ENCODE measurements at regions not wholly inside any gene's neighbourhood (a gene's known extent, or its start where the extent isn't known, plus 50 kb on each side); places are given as distances from the start of the nearest gene placed in this dataset.

DNA sequence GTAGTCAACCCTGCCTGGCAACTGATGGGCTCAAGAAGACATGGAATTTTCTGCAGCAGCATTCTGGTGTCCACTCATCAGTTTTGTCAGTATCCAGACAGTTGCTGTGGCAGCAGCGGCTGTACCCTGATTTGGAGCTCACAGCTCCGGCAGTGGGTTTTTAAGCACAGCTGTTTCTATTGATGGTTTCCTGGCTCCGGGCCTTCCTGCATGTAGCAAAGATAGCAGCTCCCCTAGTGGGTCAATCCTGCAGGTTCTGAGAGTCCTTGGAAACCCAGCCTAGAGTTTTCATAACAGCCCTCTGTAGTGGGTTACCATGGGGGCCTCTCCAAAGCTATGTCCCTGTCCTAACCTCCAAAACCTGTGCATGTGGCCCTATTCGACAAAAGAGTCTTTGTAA is 84.0 kb upstream of the ATP6AP2 start:
- Histone ChIP-seq H3K79me1 (ENCODE audit: low read length) (no peaks in the 10 kb centered on the region), H2BK120ac (ENCODE audit: low read depth, low read length) (no peak overlapping the region), H3K18ac (ENCODE audit: low read length) (no peak overlapping the region), H3K4me1 (ENCODE audit: control insufficient read depth, low read depth, low read length) (no peaks in the 10 kb centered on the region), H4K5ac (ENCODE audit: low read length) (no peak overlapping the region), H3K4ac (ENCODE audit: low read depth, low read length) (no peak overlapping the region), H3K4me3 (ENCODE audit: low read length) (no peak overlapping the region), H4K8ac (ENCODE audit: low read depth, low read length) (no peak overlapping the region), H3K27me3 (ENCODE audit: insufficient read depth, low read length, poor library complexity) (no peaks in the 10 kb centered on the region), H3K79me2 (ENCODE audit: control insufficient read depth, insufficient read depth, low read length) (no peaks in the 10 kb centered on the region), H3K27ac (ENCODE audit: low read depth, low read length) (no peak overlapping the region), H2AK5ac (ENCODE audit: low read length) (no peak overlapping the region), H3K4me2 (ENCODE audit: low read length) (no peak overlapping the region), H3K23ac (ENCODE audit: low read length) (no peak overlapping the region), H3K9ac (ENCODE audit: low read length) (no peak overlapping the region), H2BK15ac (replicated peaks; ENCODE audit: low read depth) (no peak overlapping the region), H3K36me3 (ENCODE audit: control insufficient read depth, insufficient read depth, low read length) (no peaks in the 10 kb centered on the region), H2BK5ac (ENCODE audit: low read length) (no peak overlapping the region), H3K56ac (ENCODE audit: low read length) (no peak overlapping the region)
- WGBS (ENCODE audit: extremely low coverage, insufficient coverage, low lambda C conversion rate): no CpG with 5 or more reads among the region's 4 CpGs
- DNase-seq: peak; percentile 74

DNA sequence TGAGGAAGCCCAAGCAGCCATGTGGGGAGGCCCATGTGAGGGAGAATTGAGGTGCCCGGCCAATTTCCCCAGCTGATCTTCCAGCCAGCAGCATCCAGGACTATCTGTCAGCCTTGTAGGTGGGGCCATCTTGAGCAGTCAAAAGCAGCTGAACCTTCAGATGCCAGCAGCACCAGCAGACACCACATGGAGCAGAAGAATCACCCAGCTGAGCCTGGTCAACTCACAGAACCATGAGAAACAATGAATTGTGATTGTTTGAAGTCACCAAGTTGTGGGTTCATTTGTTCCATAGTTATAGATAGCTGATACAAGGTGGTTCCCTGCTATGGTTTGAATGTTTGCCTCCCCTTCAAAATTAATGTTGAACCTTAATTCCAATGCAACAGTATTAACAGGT is 85.1 kb upstream of the ATP6AP2 start:
- Histone ChIP-seq H3K27ac (ENCODE audit: low read depth, low read length) (no peak overlapping the region), H3K4me3 (ENCODE audit: low read length) (no peak overlapping the region), H4K5ac (ENCODE audit: low read length) (no peak overlapping the region), H3K36me3 (ENCODE audit: control insufficient read depth, insufficient read depth, low read length) (no peaks in the 10 kb centered on the region), H3K9ac (ENCODE audit: low read length) (no peak overlapping the region), H3K4me2 (ENCODE audit: low read length) (no peak overlapping the region), H3K23ac (ENCODE audit: low read length) (no peak overlapping the region), H3K79me1 (ENCODE audit: low read length) (no peaks in the 10 kb centered on the region), H2AK5ac (ENCODE audit: low read length) (no peak overlapping the region), H4K8ac (ENCODE audit: low read depth, low read length) (no peak overlapping the region), H3K18ac (ENCODE audit: low read length) (no peak overlapping the region), H3K4me1 (ENCODE audit: control insufficient read depth, low read depth, low read length) (no peaks in the 10 kb centered on the region), H3K56ac (ENCODE audit: low read length) (no peak overlapping the region), H3K27me3 (ENCODE audit: insufficient read depth, low read length, poor library complexity) (no peaks in the 10 kb centered on the region), H2BK120ac (ENCODE audit: low read depth, low read length) (no peak overlapping the region), H3K79me2 (ENCODE audit: control insufficient read depth, insufficient read depth, low read length) (no peaks in the 10 kb centered on the region), H2BK5ac (ENCODE audit: low read length) (no peak overlapping the region), H2BK15ac (replicated peaks; ENCODE audit: low read depth) (no peak overlapping the region), H3K4ac (ENCODE audit: low read depth, low read length) (no peak overlapping the region)
- DNase-seq: no peak
- no CpG with 5 or more reads among the region's 1 CpG for WGBS (ENCODE audit: extremely low coverage, insufficient coverage, low lambda C conversion rate)

DNA sequence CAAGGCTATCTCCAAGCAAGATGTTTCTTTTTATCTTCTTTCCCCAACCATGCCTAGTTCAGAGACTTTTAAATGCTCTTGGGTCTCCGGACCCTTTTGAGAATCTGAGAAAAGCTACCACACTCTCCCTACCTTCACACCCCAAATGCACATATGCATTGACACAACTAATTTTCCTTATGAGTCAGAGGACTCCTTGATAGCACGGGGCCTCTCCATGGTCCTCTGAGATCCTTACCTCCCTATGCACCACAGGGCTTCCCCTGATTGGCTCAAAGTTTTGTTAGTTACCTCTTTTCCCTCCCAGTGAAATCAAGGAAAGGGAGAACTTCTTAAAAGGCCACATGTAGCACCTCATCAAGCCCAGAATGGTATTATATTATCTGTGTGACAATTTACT is 86.8 kb upstream of the ATP6AP2 start:
- Histone ChIP-seq H2BK120ac (ENCODE audit: low read depth, low read length) (no peak overlapping the region), H3K4ac (ENCODE audit: low read depth, low read length) (no peak overlapping the region), H3K27ac (ENCODE audit: low read depth, low read length) (no peak overlapping the region), H2AK5ac (ENCODE audit: low read length) (no peak overlapping the region), H2BK5ac (ENCODE audit: low read length) (no peak overlapping the region), H3K9ac (ENCODE audit: low read length) (no peak overlapping the region), H3K4me2 (ENCODE audit: low read length) (no peak overlapping the region), H3K4me3 (ENCODE audit: low read length) (no peak overlapping the region), H3K23ac (ENCODE audit: low read length) (no peak overlapping the region), H2BK15ac (replicated peaks; ENCODE audit: low read depth) (no peak overlapping the region), H3K56ac (ENCODE audit: low read length) (no peak overlapping the region), H3K79me2 (ENCODE audit: control insufficient read depth, insufficient read depth, low read length) (no peaks in the 10 kb centered on the region), H3K27me3 (ENCODE audit: insufficient read depth, low read length, poor library complexity) (no peaks in the 10 kb centered on the region), H3K36me3 (ENCODE audit: control insufficient read depth, insufficient read depth, low read length) (no peaks in the 10 kb centered on the region), H4K5ac (ENCODE audit: low read length) (no peak overlapping the region), H3K18ac (ENCODE audit: low read length) (no peak overlapping the region), H3K79me1 (ENCODE audit: low read length) (no peaks in the 10 kb centered on the region), H3K4me1 (ENCODE audit: control insufficient read depth, low read depth, low read length) (no peaks in the 10 kb centered on the region), H4K8ac (ENCODE audit: low read depth, low read length) (no peak overlapping the region)
- DNase-seq: peak; percentile 14
- WGBS (ENCODE audit: extremely low coverage, insufficient coverage, low lambda C conversion rate): no CpG with 5 or more reads among the region's 2 CpGs

DNA sequence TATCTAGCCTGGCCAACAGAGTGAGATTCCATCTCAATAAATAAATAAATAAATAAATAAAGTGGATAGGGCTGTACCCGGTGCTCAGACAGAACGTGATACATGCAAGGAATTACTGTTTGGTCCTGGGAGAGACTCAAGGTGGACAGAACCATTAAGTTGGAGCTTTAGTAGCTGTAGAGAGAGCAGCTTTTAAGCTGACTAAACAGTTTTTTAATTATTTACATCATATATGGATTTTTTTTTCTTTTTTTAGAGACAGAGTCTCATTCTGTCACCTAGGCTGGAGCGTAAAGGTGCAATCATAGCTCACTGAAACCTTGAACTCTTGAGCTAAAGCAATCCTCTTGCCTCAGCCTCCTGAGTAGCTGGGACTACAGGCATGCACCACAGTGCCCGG is 92.5 kb upstream of the ATP6AP2 start:
- Histone ChIP-seq H2BK120ac (ENCODE audit: low read depth, low read length) (no peak overlapping the region), H3K36me3 (ENCODE audit: control insufficient read depth, insufficient read depth, low read length) (no peaks in the 10 kb centered on the region), H3K4me1 (ENCODE audit: control insufficient read depth, low read depth, low read length) (no peaks in the 10 kb centered on the region), H3K4me2 (ENCODE audit: low read length) (no peak overlapping the region), H3K18ac (ENCODE audit: low read length) (no peak overlapping the region), H3K56ac (ENCODE audit: low read length) (no peak overlapping the region), H3K9ac (ENCODE audit: low read length) (no peak overlapping the region), H4K8ac (ENCODE audit: low read depth, low read length) (no peak overlapping the region), H2AK5ac (ENCODE audit: low read length) (no peak overlapping the region), H3K79me1 (ENCODE audit: low read length) (no peaks in the 10 kb centered on the region), H4K5ac (ENCODE audit: low read length) (no peak overlapping the region), H2BK15ac (replicated peaks; ENCODE audit: low read depth) (no peak overlapping the region), H3K23ac (ENCODE audit: low read length) (no peak overlapping the region), H3K79me2 (ENCODE audit: control insufficient read depth, insufficient read depth, low read length) (no peaks in the 10 kb centered on the region), H2BK5ac (ENCODE audit: low read length) (no peak overlapping the region), H3K4me3 (ENCODE audit: low read length) (no peak overlapping the region), H3K27ac (ENCODE audit: low read depth, low read length) (no peak overlapping the region), H3K4ac (ENCODE audit: low read depth, low read length) (no peak overlapping the region), H3K27me3 (ENCODE audit: insufficient read depth, low read length, poor library complexity) (no peaks in the 10 kb centered on the region)
- no peak for DNase-seq
- no CpG with 5 or more reads among the region's 4 CpGs for WGBS (ENCODE audit: extremely low coverage, insufficient coverage, low lambda C conversion rate)

DNA sequence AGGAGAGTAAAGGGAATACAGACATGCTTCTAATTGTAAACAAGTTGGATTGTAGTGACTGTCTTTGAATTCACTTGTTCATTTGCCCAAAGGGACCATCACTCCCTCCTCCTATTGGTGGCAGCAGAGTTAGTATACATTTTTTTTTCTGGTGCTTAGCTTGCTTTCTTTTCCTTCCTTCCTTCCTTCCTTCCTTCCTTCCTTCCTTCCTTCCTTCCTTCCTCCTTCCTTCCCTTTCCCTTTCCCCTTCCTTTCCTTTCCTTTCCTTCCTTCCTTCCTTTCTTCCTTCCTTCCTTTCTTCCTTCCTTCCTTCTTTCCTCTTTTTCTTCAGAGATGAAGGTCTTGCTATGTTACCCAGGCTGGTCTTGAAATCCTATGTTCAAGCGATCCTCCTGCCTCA is 94.8 kb upstream of the ATP6AP2 start:
- H3K4ac ChIP-seq (ENCODE audit: low read depth, low read length): no peak overlapping the region
- H3K56ac ChIP-seq (ENCODE audit: low read length): no peak overlapping the region
- no peak overlapping the region for H3K23ac ChIP-seq (ENCODE audit: low read length)
- no peak overlapping the region for H2BK120ac ChIP-seq (ENCODE audit: low read depth, low read length)
- H3K27ac ChIP-seq (ENCODE audit: low read depth, low read length): no peak overlapping the region
- H2BK5ac ChIP-seq (ENCODE audit: low read length): no peak overlapping the region
- H4K8ac ChIP-seq (ENCODE audit: low read depth, low read length): no peak overlapping the region
- H3K27me3 ChIP-seq (ENCODE audit: insufficient read depth, low read length, poor library complexity): no peaks in the 10 kb centered on the region
- no peak overlapping the region for H3K9ac ChIP-seq (ENCODE audit: low read length)
- H3K4me2 ChIP-seq (ENCODE audit: low read length): no peak overlapping the region
- no peak for DNase-seq
- H3K4me3 ChIP-seq (ENCODE audit: low read length): no peak overlapping the region
- H2AK5ac ChIP-seq (ENCODE audit: low read length): no peak overlapping the region
- no peaks in the 10 kb centered on the region for H3K79me1 ChIP-seq (ENCODE audit: low read length)
- H3K18ac ChIP-seq (ENCODE audit: low read length): no peak overlapping the region
- no peaks in the 10 kb centered on the region for H3K4me1 ChIP-seq (ENCODE audit: control insufficient read depth, low read depth, low read length)
- no peak overlapping the region for H2BK15ac ChIP-seq (replicated peaks; ENCODE audit: low read depth)
- no peaks in the 10 kb centered on the region for H3K36me3 ChIP-seq (ENCODE audit: control insufficient read depth, insufficient read depth, low read length)
- no peaks in the 10 kb centered on the region for H3K79me2 ChIP-seq (ENCODE audit: control insufficient read depth, insufficient read depth, low read length)
- no CpG with 5 or more reads among the region's 1 CpG for WGBS (ENCODE audit: extremely low coverage, insufficient coverage, low lambda C conversion rate)
- H4K5ac ChIP-seq (ENCODE audit: low read length): no peak overlapping the region

DNA sequence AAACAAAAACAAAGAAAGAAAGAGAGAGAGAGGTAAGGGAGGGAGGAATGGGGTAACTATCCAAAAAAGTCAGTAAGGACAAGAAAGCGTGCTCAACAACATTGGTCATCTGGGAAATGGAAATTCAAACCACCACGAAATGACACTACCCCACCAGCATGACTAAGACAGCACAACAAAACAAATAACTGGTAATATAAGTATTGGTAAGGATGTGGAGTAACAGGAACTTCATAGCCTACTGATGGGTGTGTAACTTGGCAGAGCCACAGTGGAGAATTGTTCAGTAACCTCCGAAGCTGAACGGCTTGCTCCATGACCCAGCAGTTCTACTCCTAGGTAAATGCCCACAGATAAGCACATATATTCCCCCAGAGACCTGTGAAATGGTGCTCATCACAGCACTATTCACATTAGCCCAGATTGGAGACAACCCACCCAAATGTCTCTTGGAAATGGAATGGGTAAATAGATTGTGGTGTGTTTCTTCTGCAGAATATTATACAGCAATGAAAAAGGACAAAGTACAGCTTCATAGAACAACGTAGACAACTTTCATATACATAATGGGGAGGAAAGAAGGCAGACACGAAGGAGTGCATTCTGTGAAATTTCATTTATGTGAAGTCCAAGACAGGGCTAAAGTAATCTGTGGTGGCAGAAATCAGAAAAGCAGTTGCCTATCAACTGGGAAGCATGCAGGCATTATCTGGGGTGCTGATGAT is 95.5 kb upstream of the ATP6AP2 start:
- H3K18ac ChIP-seq (ENCODE audit: low read length): no peak overlapping the region
- H3K23ac ChIP-seq (ENCODE audit: low read length): no peak overlapping the region
- no peak overlapping the region for H4K5ac ChIP-seq (ENCODE audit: low read length)
- H2BK120ac ChIP-seq (ENCODE audit: low read depth, low read length): no peak overlapping the region
- no CpG with 5 or more reads among the region's 6 CpGs for WGBS (ENCODE audit: extremely low coverage, insufficient coverage, low lambda C conversion rate)
- no peaks in the 10 kb centered on the region for H3K79me1 ChIP-seq (ENCODE audit: low read length)
- no peak overlapping the region for H3K9ac ChIP-seq (ENCODE audit: low read length)
- no peak for DNase-seq
- no peaks in the 10 kb centered on the region for H3K4me1 ChIP-seq (ENCODE audit: control insufficient read depth, low read depth, low read length)
- H2BK15ac ChIP-seq (replicated peaks; ENCODE audit: low read depth): no peak overlapping the region
- H3K79me2 ChIP-seq (ENCODE audit: control insufficient read depth, insufficient read depth, low read length): no peaks in the 10 kb centered on the region
- H3K4me2 ChIP-seq (ENCODE audit: low read length): no peak overlapping the region
- no peaks in the 10 kb centered on the region for H3K36me3 ChIP-seq (ENCODE audit: control insufficient read depth, insufficient read depth, low read length)
- no peak overlapping the region for H2AK5ac ChIP-seq (ENCODE audit: low read length)
- no peak overlapping the region for H2BK5ac ChIP-seq (ENCODE audit: low read length)
- H3K4me3 ChIP-seq (ENCODE audit: low read length): no peak overlapping the region
- H4K8ac ChIP-seq (ENCODE audit: low read depth, low read length): no peak overlapping the region
- H3K4ac ChIP-seq (ENCODE audit: low read depth, low read length): no peak overlapping the region
- no peak overlapping the region for H3K56ac ChIP-seq (ENCODE audit: low read length)
- H3K27me3 ChIP-seq (ENCODE audit: insufficient read depth, low read length, poor library complexity): no peaks in the 10 kb centered on the region
- no peak overlapping the region for H3K27ac ChIP-seq (ENCODE audit: low read depth, low read length)
